Activated naive CD4-positive, alpha-beta T cell treated with anti-CD3 and anti-CD28 coated beads, Interleukin-2, amount 10 ng/mL, durations not matched to agents 7 days and 5 days (primary cell): ENCODE measurements at regions not wholly inside any gene's neighbourhood (a gene's known extent, or its start where the extent isn't known, plus 50 kb on each side); places are given as distances from the start of the nearest gene placed in this dataset.
"Not testable (repeated sequence)": the region's sequence is repeated elsewhere in the genome, so short reads cannot be mapped to it uniquely, and the experiment has no call there.

Experiments
- CTCF ChIA-PET: fragments of 350-600 bp; sonication (Branson Sonifier 250); formaldehyde crosslinking; loops from one replicate; lab custom pipeline; 2021; ENCODE audit warnings: antibody characterized with exemption; lab: Charles Lee
- DNase-seq: peaks from one replicate; pipeline ENCODE4 v3.0.0-alpha.2; 2020
- H3K27ac Mint-ChIP-seq: one replicate; pipeline ENCODE4 v1.8.0; 2021; ENCODE audit warnings: mild to moderate bottlenecking, moderate library complexity, mixed read lengths
- H3K27me3 Mint-ChIP-seq: one replicate; pipeline ENCODE4 v1.8.0; 2021; ENCODE audit warnings: mild to moderate bottlenecking, mixed read lengths
- H3K36me3 Mint-ChIP-seq: one replicate; pipeline ENCODE4 v1.8.0; 2021; ENCODE audit warnings: mixed read lengths
- H3K4me1 Mint-ChIP-seq: one replicate; pipeline ENCODE4 v1.8.0; 2021; ENCODE audit warnings: mixed read lengths
- H3K4me3 Mint-ChIP-seq: one replicate; pipeline ENCODE4 v1.8.0; 2021; ENCODE audit warnings: mild to moderate bottlenecking, moderate library complexity, mixed read lengths
- H3K9me3 Mint-ChIP-seq: one replicate; pipeline ENCODE4 v1.8.0; 2021; ENCODE audit warnings: mixed read lengths

- H3K4me1 Mint-ChIP-seq, result no peaks in the 10 kb centered on the region
- H3K27ac Mint-ChIP-seq, result no peak overlapping the region
- H3K27me3 Mint-ChIP-seq, result no peaks in the 10 kb centered on the region
- H3K4me3 Mint-ChIP-seq, result no peak overlapping the region
- no peaks in the 10 kb centered on the region for H3K36me3 Mint-ChIP-seq
- CTCF ChIA-PET, result no interaction called here
- DNase-seq, result no peak
- no peaks in the 10 kb centered on the region for H3K9me3 Mint-ChIP-seq
These were observed 328.1 kb upstream of the STEAP1 start for GRCh38 chr7:89826121-89826520.

GRCh38 chr7:89826557-89826956 lies 327.7 kb upstream of the STEAP1 start:
- no peak for DNase-seq
- Mint-ChIP-seq H3K36me3 (no peaks in the 10 kb centered on the region), H3K4me1 (no peaks in the 10 kb centered on the region), H3K27me3 (no peaks in the 10 kb centered on the region), H3K9me3 (no peaks in the 10 kb centered on the region), H3K4me3 (no peak overlapping the region), H3K27ac (no peak overlapping the region)
- CTCF ChIA-PET, result no interaction called here

- Mint-ChIP-seq H3K27me3 (no peaks in the 10 kb centered on the region), H3K4me1 (peaks cover 7% of the 10 kb centered on the region), H3K27ac (no peak overlapping the region), H3K9me3 (no peaks in the 10 kb centered on the region), H3K36me3 (no peaks in the 10 kb centered on the region), H3K4me3 (no peak overlapping the region)
- no peak for DNase-seq
- CTCF ChIA-PET, result no interaction called here
These were observed 316.8 kb upstream of the STEAP1 start for GRCh38 chr7:89837515-89837914.

GRCh38 chr7:89839329-89839728 lies 314.9 kb upstream of the STEAP1 start:
- no peak for DNase-seq
- peaks cover 3% of the 10 kb centered on the region for H3K27me3 Mint-ChIP-seq
- no peaks in the 10 kb centered on the region for H3K36me3 Mint-ChIP-seq
- H3K9me3 Mint-ChIP-seq, result no peaks in the 10 kb centered on the region
- H3K27ac Mint-ChIP-seq, result peak overlapping the region; percentile 81
- CTCF ChIA-PET, result no interaction called here
- H3K4me3 Mint-ChIP-seq, result peak overlapping the region; percentile 45
- H3K4me1 Mint-ChIP-seq, result peaks cover 7% of the 10 kb centered on the region

- Mint-ChIP-seq H3K4me3 (no peak overlapping the region), H3K27me3 (peaks cover 3% of the 10 kb centered on the region), H3K9me3 (no peaks in the 10 kb centered on the region), H3K27ac (no peak overlapping the region), H3K36me3 (no peaks in the 10 kb centered on the region), H3K4me1 (no peaks in the 10 kb centered on the region)
- CTCF ChIA-PET, result no interaction called here
- no peak for DNase-seq
These were observed 308.3 kb upstream of the STEAP1 start for GRCh38 chr7:89845952-89846351.

GRCh38 chr7:89849052-89849451 lies 305.2 kb upstream of the STEAP1 start:
- no peaks in the 10 kb centered on the region for H3K9me3 Mint-ChIP-seq
- H3K36me3 Mint-ChIP-seq, result no peaks in the 10 kb centered on the region
- H3K27ac Mint-ChIP-seq, result no peak overlapping the region
- no peak overlapping the region for H3K4me3 Mint-ChIP-seq
- no peak for DNase-seq
- no peaks in the 10 kb centered on the region for H3K27me3 Mint-ChIP-seq
- CTCF ChIA-PET, result no interaction called here
- no peaks in the 10 kb centered on the region for H3K4me1 Mint-ChIP-seq

GRCh38 chr7:89857053-89857452 lies 297.2 kb upstream of the STEAP1 start:
- H3K4me3 Mint-ChIP-seq, DNase-seq, CTCF ChIA-PET, H3K9me3 Mint-ChIP-seq, H3K36me3 Mint-ChIP-seq, H3K27me3 Mint-ChIP-seq, H3K4me1 Mint-ChIP-seq, H3K27ac Mint-ChIP-seq: not testable (repeated sequence)

- Mint-ChIP-seq H3K36me3 (no peaks in the 10 kb centered on the region), H3K4me3 (no peak overlapping the region), H3K4me1 (no peaks in the 10 kb centered on the region), H3K27ac (no peak overlapping the region), H3K9me3 (peaks cover 7% of the 10 kb centered on the region), H3K27me3 (no peaks in the 10 kb centered on the region)
- CTCF ChIA-PET, result no interaction called here
- no peak for DNase-seq
These were observed 296.5 kb upstream of the STEAP1 start for GRCh38 chr7:89857767-89858166.

GRCh38 chr7:89887489-89887888 lies 266.8 kb upstream of the STEAP1 start:
- Mint-ChIP-seq H3K9me3 (no peaks in the 10 kb centered on the region), H3K4me1 (no peaks in the 10 kb centered on the region), H3K27ac (no peak overlapping the region), H3K4me3 (no peak overlapping the region), H3K27me3 (no peaks in the 10 kb centered on the region), H3K36me3 (no peaks in the 10 kb centered on the region)
- CTCF ChIA-PET, result no interaction called here
- no peak for DNase-seq

GRCh38 chr7:89908736-89909135 lies 245.5 kb upstream of the STEAP1 start:
- Mint-ChIP-seq H3K27me3 (no peaks in the 10 kb centered on the region), H3K36me3 (no peaks in the 10 kb centered on the region), H3K4me1 (no peaks in the 10 kb centered on the region), H3K4me3 (no peak overlapping the region), H3K9me3 (no peaks in the 10 kb centered on the region), H3K27ac (no peak overlapping the region)
- CTCF ChIA-PET, result no interaction called here
- no peak for DNase-seq

- DNase-seq, result no peak
- CTCF ChIA-PET, result no interaction called here
- no peaks in the 10 kb centered on the region for H3K4me1 Mint-ChIP-seq
- H3K4me3 Mint-ChIP-seq, result no peak overlapping the region
- H3K36me3 Mint-ChIP-seq, result no peaks in the 10 kb centered on the region
- H3K27ac Mint-ChIP-seq, result no peak overlapping the region
- no peaks in the 10 kb centered on the region for H3K27me3 Mint-ChIP-seq
- H3K9me3 Mint-ChIP-seq, result no peaks in the 10 kb centered on the region
These were observed 239.6 kb upstream of the STEAP1 start for GRCh38 chr7:89914711-89915110.

GRCh38 chr7:89926194-89926593 lies 228.1 kb upstream of the STEAP1 start:
- H3K36me3 Mint-ChIP-seq, result no peaks in the 10 kb centered on the region
- no peak for DNase-seq
- no peak overlapping the region for H3K27ac Mint-ChIP-seq
- CTCF ChIA-PET, result no interaction called here
- no peaks in the 10 kb centered on the region for H3K4me1 Mint-ChIP-seq
- no peaks in the 10 kb centered on the region for H3K27me3 Mint-ChIP-seq
- no peak overlapping the region for H3K4me3 Mint-ChIP-seq
- H3K9me3 Mint-ChIP-seq, result no peaks in the 10 kb centered on the region

GRCh38 chr7:89926701-89927100 lies 227.6 kb upstream of the STEAP1 start:
- Mint-ChIP-seq H3K27ac (no peak overlapping the region), H3K9me3 (no peaks in the 10 kb centered on the region), H3K36me3 (no peaks in the 10 kb centered on the region), H3K4me3 (no peak overlapping the region), H3K27me3 (no peaks in the 10 kb centered on the region), H3K4me1 (no peaks in the 10 kb centered on the region)
- DNase-seq, result no peak
- CTCF ChIA-PET, result no interaction called here

GRCh38 chr7:89927762-89928161 lies 226.5 kb upstream of the STEAP1 start:
- Mint-ChIP-seq H3K36me3 (no peaks in the 10 kb centered on the region), H3K9me3 (no peaks in the 10 kb centered on the region), H3K4me3 (no peak overlapping the region), H3K4me1 (no peaks in the 10 kb centered on the region), H3K27ac (no peak overlapping the region), H3K27me3 (no peaks in the 10 kb centered on the region)
- CTCF ChIA-PET, result no interaction called here
- DNase-seq, result no peak

- CTCF ChIA-PET, result no interaction called here
- H3K27me3 Mint-ChIP-seq, result no peaks in the 10 kb centered on the region
- no peak for DNase-seq
- no peaks in the 10 kb centered on the region for H3K36me3 Mint-ChIP-seq
- H3K4me3 Mint-ChIP-seq, result no peak overlapping the region
- no peaks in the 10 kb centered on the region for H3K4me1 Mint-ChIP-seq
- H3K27ac Mint-ChIP-seq, result no peak overlapping the region
- no peaks in the 10 kb centered on the region for H3K9me3 Mint-ChIP-seq
These were observed 225.8 kb upstream of the STEAP1 start for GRCh38 chr7:89928451-89928850.

- Mint-ChIP-seq H3K4me3 (no peak overlapping the region), H3K9me3 (no peaks in the 10 kb centered on the region), H3K4me1 (no peaks in the 10 kb centered on the region), H3K36me3 (no peaks in the 10 kb centered on the region), H3K27ac (no peak overlapping the region), H3K27me3 (no peaks in the 10 kb centered on the region)
- no peak for DNase-seq
- CTCF ChIA-PET, result no interaction called here
These were observed 220.2 kb upstream of the STEAP1 start for GRCh38 chr7:89934101-89934500.
